HG03442 (cell line): ENCODE measurements at regions not wholly inside any gene's neighbourhood (a gene's known extent, or its start where the extent isn't known, plus 50 kb on each side); places are given as distances from the start of the nearest gene placed in this dataset.

Experiments used
- ATAC-seq: cut with Tn5 transposase; IDR thresholded peaks from one replicate; pipeline ENCODE4 v1.9.1; 2021; ENCODE audit warnings: mild to moderate bottlenecking, moderate library complexity; ENCODE audit not compliant: unreplicated experiment

- ATAC-seq = no peak
Measured at GRCh38 chr18:72100465-72101004, 443.6 kb downstream of the CBLN2 start.

GRCh38 chr18:72091369-72091768 lies 452.8 kb downstream of the CBLN2 start:
- no peak for ATAC-seq

- ATAC-seq = no peak
Measured at GRCh38 chr18:72089432-72089831, 454.7 kb downstream of the CBLN2 start.

GRCh38 chr18:72086421-72086820 lies 457.7 kb downstream of the CBLN2 start:
- ATAC-seq = no peak

GRCh38 chr18:72075040-72075439 lies 469.1 kb downstream of the CBLN2 start:
- ATAC-seq = no peak

GRCh38 chr18:72063001-72063400 lies 481.1 kb downstream of the CBLN2 start:
- ATAC-seq = no peak

GRCh38 chr18:72058851-72059250 lies 485.3 kb downstream of the CBLN2 start:
- ATAC-seq = no peak

GRCh38 chr18:72056171-72056570 lies 488.0 kb downstream of the CBLN2 start:
- no peak for ATAC-seq

GRCh38 chr18:72041313-72042032 lies 502.7 kb downstream of the CBLN2 start:
- no peak for ATAC-seq

- ATAC-seq = no peak
Measured at GRCh38 chr18:72013427-72013850, 530.7 kb downstream of the CBLN2 start.

- no peak for ATAC-seq
Measured at GRCh38 chr18:71998547-71999097, 545.5 kb downstream of the CBLN2 start.

- no peak for ATAC-seq
Measured at GRCh38 chr18:71995904-71996465, 548.2 kb downstream of the CBLN2 start.

- no peak for ATAC-seq
Measured at GRCh38 chr18:71994273-71994672, 549.9 kb downstream of the CBLN2 start.

- no peak for ATAC-seq
Measured at GRCh38 chr18:71989616-71990015, 554.5 kb downstream of the CBLN2 start.

- no peak for ATAC-seq
Measured at GRCh38 chr18:71986351-71987050, 557.6 kb downstream of the CBLN2 start.

- ATAC-seq = no peak
Measured at GRCh38 chr18:71976744-71977143, 567.4 kb downstream of the CBLN2 start.

- no peak for ATAC-seq
Measured at GRCh38 chr18:71966791-71967190, 577.4 kb downstream of the CBLN2 start.

- ATAC-seq = no peak
Measured at GRCh38 chr18:71958605-71959004, 585.5 kb downstream of the CBLN2 start.

- ATAC-seq = no peak
Measured at GRCh38 chr18:71951001-71951400, 593.1 kb downstream of the CBLN2 start.

- ATAC-seq = no peak
Measured at GRCh38 chr18:71942433-71942832, 601.7 kb downstream of the CBLN2 start.

- ATAC-seq = no peak
Measured at GRCh38 chr18:71939483-71939882, 604.7 kb downstream of the CBLN2 start.

GRCh38 chr18:71936744-71937143 lies 607.4 kb downstream of the CBLN2 start:
- no peak for ATAC-seq
